ENCODE measurements at regions not wholly inside any gene's neighbourhood (a gene's known extent, or its start where the extent isn't known, plus 50 kb on each side); places are given as distances from the start of the nearest gene placed in this dataset.

- Histone ChIP-seq H3K27me3 (ENCODE audit: control insufficient read depth, insufficient read depth, low read length) (no peaks in the 10 kb centered on the region), H3K27ac (ENCODE audit: low read depth, low read length) (no peak overlapping the region), H3K4me3 (ENCODE audit: low read depth, low read length) (no peak overlapping the region), H3K9me3 (ENCODE audit: control insufficient read depth, insufficient read depth, low read length) (peaks cover 27% of the 10 kb centered on the region; the same call in 1 of the 2 replicates)
- ChIA-PET POLR2A (no interaction called here), CTCF (no interaction called here)
- DNase-seq (ENCODE audit: low read depth, low spot score): no peak
- TF ChIP-seq, protein P1, sequence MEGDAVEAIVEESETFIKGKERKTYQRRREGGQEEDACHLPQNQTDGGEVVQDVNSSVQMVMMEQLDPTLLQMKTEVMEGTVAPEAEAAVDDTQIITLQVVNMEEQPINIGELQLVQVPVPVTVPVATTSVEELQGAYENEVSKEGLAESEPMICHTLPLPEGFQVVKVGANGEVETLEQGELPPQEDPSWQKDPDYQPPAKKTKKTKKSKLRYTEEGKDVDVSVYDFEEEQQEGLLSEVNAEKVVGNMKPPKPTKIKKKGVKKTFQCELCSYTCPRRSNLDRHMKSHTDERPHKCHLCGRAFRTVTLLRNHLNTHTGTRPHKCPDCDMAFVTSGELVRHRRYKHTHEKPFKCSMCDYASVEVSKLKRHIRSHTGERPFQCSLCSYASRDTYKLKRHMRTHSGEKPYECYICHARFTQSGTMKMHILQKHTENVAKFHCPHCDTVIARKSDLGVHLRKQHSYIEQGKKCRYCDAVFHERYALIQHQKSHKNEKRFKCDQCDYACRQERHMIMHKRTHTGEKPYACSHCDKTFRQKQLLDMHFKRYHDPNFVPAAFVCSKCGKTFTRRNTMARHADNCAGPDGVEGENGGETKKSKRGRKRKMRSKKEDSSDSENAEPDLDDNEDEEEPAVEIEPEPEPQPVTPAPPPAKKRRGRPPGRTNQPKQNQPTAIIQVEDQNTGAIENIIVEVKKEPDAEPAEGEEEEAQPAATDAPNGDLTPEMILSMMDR (IDR thresholded peaks at IDR 0.05; ENCODE audit: low read depth, low read length): no peak
Measured at GRCh38 chr16:35711435-35711834, 2252.0 kb downstream of the TP53TG3F start.

GRCh38 chr16:35711958-35712357, 2252.5 kb downstream of the TP53TG3F start:
- POLR2A ChIA-PET: no interaction called here
- Histone ChIP-seq H3K27ac (ENCODE audit: low read depth, low read length) (no peak overlapping the region), H3K27me3 (ENCODE audit: control insufficient read depth, insufficient read depth, low read length) (no peaks in the 10 kb centered on the region), H3K4me3 (ENCODE audit: low read depth, low read length) (no peak overlapping the region), H3K9me3 (ENCODE audit: control insufficient read depth, insufficient read depth, low read length) (peaks cover 27% of the 10 kb centered on the region; the same call in 1 of the 2 replicates)
- no peak for DNase-seq (ENCODE audit: low read depth, low spot score)
- CTCF ChIA-PET: no interaction called here
- TF ChIP-seq, protein P1 (IDR thresholded peaks at IDR 0.05; ENCODE audit: low read depth, low read length): no peak

DNA sequence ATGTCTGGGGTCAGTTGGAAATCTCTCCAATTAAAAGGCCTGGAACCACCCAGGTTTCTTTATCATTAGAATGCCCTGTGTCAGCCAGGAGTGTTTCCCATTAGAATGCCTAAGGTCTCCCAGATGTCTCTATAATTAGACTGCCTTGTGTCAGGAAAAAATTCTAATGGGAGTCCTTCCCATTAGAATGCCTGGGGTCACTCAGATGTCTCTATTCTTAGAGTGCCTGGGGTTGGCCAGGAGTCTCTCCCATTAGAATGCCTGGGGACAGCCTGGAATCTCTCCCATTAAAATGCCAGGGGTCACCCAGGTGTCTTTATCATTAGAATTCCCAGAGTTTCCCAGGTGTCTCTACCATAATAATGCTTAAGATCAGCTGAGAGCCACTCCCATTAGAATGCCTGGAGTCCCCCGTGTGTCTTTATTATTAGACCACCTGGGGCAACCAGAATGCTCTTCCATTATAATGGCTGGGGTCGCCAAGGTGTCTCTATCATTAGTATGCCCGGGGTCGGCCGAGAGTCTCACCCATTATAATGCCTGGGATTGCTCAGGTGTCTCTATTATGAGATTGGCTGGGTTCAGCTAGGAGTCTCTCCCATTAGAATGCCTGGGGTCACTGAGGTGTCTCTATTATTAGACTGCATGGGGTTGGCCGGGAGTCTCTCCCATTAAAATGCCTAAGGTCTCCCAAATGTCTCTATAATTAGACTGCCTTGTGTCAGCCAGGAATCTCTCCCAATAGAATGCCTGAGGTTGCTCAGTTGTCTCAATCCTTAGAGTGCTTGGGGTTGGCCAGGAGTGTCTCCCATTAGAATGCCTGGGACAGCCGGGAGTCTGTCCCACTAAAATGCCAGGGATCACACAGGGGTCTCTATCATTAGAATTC, 2254.6 kb downstream of the TP53TG3F start:
- TF ChIP-seq, protein P1 (IDR thresholded peaks at IDR 0.05; ENCODE audit: low read depth, low read length): no peak
- POLR2A ChIA-PET: no interaction called here
- Histone ChIP-seq H3K27me3 (ENCODE audit: control insufficient read depth, insufficient read depth, low read length) (no peaks in the 10 kb centered on the region), H3K4me3 (ENCODE audit: low read depth, low read length) (no peak overlapping the region), H3K9me3 (ENCODE audit: control insufficient read depth, insufficient read depth, low read length) (peaks cover 27% of the 10 kb centered on the region; the same call in 1 of the 2 replicates), H3K27ac (ENCODE audit: low read depth, low read length) (no peak overlapping the region)
- CTCF ChIA-PET: no interaction called here
- no peak for DNase-seq (ENCODE audit: low read depth, low spot score)

- ChIA-PET CTCF (no interaction called here), POLR2A (no interaction called here)
- H3K27ac ChIP-seq (ENCODE audit: low read depth, low read length): no peak overlapping the region
- H3K27me3 ChIP-seq (ENCODE audit: control insufficient read depth, insufficient read depth, low read length): no peaks in the 10 kb centered on the region
- H3K9me3 ChIP-seq (ENCODE audit: control insufficient read depth, insufficient read depth, low read length): peaks cover 27% of the 10 kb centered on the region; the same call in 1 of the 2 replicates
- TF ChIP-seq, protein P1 (IDR thresholded peaks at IDR 0.05; ENCODE audit: low read depth, low read length): no peak
- DNase-seq (ENCODE audit: low read depth, low spot score): no peak
- no peak overlapping the region for H3K4me3 ChIP-seq (ENCODE audit: low read depth, low read length)
Measured at GRCh38 chr16:35714665-35715064, 2255.3 kb downstream of the TP53TG3F start.

- CTCF ChIA-PET: no interaction called here
- POLR2A ChIA-PET: no interaction called here
Measured at GRCh38 chr16:35724551-35724950, 2265.1 kb downstream of the TP53TG3F start.

More at GRCh38 chr16:35724551-35724950, 2265.1 kb downstream of the TP53TG3F start:
- no peak overlapping the region for H3K4me3 ChIP-seq (ENCODE audit: low read depth, low read length)
- TF ChIP-seq, protein P1 (IDR thresholded peaks at IDR 0.05; ENCODE audit: low read depth, low read length): no peak
- H3K27me3 ChIP-seq (ENCODE audit: control insufficient read depth, insufficient read depth, low read length): no peaks in the 10 kb centered on the region
- no peak overlapping the region for H3K27ac ChIP-seq (ENCODE audit: low read depth, low read length)
- no peak for DNase-seq (ENCODE audit: low read depth, low spot score)
- H3K9me3 ChIP-seq (ENCODE audit: control insufficient read depth, insufficient read depth, low read length): peaks cover 32% of the 10 kb centered on the region
